HG03354 (cell line): ENCODE measurements at regions not wholly inside any gene's neighbourhood (a gene's known extent, or its start where the extent isn't known, plus 50 kb on each side); places are given as distances from the start of the nearest gene placed in this dataset.

ENCODE experiments used
- ATAC-seq: cut with Tn5 transposase; IDR thresholded peaks from one replicate; pipeline ENCODE4 v1.9.1; 2021; ENCODE audit warnings: mild to moderate bottlenecking; ENCODE audit not compliant: unreplicated experiment, poor library complexity, severe bottlenecking

DNA sequence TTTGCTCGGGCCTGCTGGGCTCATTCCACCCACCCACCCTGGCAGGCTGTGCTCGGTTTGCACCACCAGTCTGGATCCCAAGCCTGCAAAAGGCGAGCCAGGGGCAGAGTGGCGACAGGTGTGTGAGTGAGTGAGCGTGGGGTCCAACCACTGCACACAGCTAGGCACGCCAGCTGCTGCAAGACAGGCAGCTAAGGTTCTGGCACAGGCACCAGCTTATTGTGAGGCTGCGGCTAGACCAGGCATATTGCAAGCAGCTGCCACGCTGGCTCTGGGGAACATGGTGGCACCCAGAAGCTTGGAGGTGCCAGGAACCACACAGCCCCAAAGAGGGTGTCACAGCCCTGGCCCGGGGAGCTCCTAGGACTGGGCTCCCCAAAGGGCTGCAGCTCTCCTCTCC, 205.1 kb downstream of the ANKRD60 start:
- ATAC-seq: no peak

GRCh38 chr20:58022711-58023110, 205.7 kb downstream of the ANKRD60 start:
- ATAC-seq: no peak

DNA sequence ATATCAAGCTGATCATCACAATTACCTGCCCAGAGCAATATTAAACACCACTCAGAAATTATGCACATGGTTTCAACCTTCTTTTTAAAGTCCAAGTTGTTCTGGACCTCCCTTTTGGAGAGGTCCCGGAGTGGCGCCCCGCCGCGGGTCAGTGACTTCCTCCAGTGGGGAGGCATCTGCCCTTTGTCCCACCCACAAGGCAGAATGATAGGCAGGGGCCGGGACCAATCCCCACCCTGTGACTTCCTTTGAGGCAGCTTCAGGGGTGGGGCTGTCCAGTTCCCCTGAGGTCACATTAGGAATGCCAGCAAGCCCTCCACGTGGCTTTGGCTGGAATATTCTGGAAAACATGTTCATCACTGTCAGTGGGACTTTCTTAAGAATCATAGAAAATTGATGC, 207.0 kb downstream of the ANKRD60 start:
- no peak for ATAC-seq

DNA sequence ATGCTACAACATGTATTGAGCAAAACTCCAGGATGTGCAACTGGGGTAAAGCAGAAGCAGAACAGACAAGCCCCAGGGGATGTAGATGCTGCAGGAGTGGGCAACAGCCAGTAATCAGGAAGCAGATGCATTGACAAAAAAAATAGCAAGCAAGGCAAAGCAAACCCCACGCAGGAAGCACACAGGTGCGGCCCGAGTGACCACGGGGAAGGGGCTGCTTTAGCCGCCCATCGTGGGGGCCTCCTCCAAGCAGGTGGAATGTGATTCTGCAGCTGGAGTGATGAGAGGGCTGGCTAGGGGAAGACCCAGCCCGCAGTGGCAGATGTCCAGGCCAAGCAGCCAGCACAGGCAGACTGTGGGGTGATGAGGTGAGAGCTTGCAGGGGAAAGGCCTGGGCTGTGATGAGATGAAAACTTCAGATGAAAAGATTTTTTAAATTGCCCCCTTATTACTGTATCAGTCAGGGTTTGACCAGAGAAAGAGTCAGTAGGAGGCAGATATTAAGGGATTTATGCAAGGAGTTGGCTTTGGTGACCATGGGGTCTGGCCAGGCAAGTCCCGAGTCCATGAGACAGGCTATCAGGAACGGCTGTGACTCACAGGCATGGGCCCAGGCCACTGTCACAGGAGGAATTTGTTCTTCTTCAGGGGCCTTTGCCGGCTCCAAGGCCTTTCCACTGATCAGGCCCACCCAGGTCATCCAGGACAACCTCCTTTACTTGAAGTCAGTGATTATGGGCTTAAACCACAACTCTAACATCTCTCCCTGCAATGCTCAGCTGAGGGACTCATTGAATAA, 207.6 kb downstream of the ANKRD60 start:
- ATAC-seq: no peak

DNA sequence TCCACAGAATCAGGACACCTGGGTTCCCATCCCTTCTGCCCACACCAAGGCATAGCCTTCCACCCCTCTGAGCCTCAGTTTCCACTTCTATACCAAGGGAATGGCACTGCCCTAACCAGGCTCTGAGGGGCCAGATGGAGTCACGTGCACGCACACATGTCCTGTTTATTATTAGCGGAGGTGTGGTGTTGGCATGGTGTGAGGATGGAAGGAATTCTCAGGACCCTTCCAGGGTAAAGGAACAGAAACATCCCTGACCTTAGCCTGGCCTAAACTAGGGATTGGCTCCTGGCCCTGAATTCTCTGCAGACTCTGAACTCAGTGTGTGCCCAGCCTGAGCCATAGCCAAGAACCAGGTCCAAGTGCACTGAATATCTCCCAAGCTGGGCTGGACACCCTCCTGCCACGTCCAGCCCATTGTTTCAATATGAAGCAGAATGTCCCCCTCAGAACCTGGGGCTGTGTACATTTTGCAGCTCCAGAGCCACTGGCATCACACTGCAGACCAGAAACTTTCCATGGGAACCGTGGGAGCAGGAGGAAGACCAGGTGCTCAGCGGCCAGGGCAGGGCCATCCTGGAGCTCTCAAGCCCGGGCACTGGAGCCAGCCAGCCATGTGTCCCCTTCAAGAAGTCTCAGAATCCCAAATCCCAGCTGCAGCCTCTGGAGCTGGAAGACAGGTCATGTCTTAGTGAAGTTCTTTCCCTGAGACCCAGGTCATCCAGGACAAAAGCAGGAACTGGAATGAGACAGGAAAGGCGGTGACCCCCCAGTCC, 208.4 kb downstream of the ANKRD60 start:
- ATAC-seq: no peak

DNA sequence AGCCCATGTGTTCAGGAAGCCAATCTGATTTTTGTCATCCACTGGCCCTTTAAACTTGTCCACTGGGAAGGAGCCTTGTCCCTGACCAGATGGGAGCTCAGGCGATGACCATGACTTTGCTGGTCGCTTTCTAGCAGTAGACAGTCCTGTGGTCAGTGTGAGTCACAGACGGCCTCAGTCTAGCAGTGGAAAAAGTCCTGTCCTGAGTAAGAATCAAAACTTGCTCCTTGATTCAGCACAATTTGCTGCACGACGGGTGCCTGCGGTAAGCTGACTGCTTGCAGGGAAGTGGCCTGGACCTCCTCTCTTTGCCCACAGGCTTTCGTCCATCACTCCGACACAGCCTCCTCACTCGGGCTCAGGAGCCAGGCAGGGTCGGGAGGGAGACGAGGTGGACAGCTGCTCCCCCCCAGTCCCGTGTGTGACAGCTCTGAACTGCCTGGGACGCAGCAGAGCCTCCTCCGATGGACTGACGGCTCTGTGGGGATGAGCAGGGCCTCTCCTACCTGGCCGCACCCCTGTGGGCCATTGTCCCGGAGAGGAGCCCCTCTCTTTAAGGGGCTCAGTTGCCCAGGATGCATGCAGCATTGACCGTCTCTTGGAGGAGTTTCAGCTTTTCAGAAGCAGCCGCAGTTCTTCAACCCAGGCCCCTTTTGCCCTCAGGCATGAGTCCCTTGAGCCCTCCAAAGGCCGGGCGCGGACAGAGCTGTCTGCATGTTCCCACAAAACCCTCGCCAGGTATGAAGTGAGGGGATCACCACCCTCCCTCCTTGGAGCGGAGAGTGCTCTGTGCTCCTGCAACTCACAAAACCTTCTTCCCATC, 209.2 kb downstream of the ANKRD60 start:
- ATAC-seq: no peak

DNA sequence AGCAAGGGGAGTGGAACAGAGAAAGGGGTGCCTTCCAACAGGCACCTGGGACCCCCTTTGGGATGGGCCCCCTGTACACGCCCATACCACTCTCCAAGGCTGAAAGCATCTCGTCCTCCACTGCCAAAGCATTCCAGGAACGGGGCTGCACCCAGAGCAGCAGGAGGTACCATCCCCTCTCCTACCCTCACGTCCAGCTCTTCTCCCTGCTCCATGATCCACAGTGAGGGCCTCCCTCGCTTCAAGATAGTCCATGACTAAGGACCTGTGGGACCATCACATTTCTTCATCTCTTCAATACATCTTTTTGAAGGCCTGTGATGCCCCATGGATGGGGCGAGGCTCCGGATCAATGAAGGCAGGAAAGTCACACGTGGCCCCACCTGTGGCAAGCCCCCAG, 209.9 kb downstream of the ANKRD60 start:
- ATAC-seq: no peak

DNA sequence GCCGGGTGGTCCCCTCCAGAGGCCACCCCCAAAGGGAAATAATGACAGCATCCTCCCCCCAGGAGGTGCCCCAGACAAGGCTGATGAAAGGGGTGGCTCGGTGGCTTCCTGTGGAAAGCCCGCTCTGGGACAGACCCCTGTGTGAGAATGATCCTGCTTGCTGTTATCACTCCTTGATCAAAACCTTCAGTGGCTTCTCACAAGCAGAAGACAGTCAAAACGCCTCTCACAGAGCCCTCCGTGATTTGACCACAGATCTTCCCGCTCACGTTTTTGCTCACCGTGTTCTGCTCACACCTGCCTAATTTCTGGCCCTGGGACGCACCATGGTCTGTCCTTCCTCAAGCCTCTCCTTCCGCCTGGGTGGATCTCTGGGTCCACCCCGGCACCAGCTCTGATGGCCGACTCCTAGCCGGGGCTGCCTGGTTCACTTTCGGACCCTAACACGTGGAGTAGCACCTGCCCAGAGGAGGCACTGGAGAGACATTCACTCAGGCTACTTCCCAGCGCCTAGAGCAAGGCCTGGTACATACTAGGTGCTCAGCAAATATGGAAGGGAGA, 210.4 kb downstream of the ANKRD60 start:
- ATAC-seq: no peak

- no peak for ATAC-seq
These were observed 211.1 kb downstream of the ANKRD60 start for GRCh38 chr20:58017231-58017969.

GRCh38 chr20:58016779-58017178, 211.7 kb downstream of the ANKRD60 start:
- no peak for ATAC-seq

- no peak for ATAC-seq
These were observed 213.7 kb downstream of the ANKRD60 start for GRCh38 chr20:58014628-58015315.

GRCh38 chr20:58012731-58013510, 215.5 kb downstream of the ANKRD60 start:
- no peak for ATAC-seq

DNA sequence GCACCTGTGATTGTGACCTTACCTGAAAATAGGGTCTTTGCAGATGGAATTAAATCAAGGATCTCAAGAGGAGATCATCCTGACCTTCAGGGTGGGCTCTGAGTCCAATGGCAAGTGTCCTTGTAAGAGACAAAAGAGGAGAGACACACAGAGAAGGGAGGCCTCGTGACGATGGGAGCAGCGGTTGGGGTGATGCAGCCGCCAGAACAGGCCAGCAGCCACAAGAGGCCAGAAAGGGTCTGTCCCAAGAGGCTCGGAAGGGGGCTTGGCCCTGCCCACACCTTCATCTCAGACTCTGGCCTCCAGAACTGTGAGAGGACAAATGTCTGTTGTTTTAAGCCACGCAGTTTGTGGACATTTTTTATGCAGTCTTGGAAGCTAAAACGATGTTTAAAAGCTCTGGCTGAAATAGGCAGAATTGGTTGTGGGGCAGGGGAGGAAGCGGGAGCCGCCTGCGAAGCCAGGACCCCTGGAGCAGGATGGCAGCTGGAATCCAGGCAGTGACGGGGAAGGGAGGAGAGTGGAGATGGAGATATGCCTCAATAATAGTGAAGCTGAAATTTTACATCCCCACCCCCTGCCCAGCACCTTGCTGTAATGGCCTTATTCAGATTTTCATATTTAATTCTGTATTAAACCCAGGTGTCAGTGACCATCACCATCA, 216.4 kb downstream of the ANKRD60 start:
- no peak for ATAC-seq

DNA sequence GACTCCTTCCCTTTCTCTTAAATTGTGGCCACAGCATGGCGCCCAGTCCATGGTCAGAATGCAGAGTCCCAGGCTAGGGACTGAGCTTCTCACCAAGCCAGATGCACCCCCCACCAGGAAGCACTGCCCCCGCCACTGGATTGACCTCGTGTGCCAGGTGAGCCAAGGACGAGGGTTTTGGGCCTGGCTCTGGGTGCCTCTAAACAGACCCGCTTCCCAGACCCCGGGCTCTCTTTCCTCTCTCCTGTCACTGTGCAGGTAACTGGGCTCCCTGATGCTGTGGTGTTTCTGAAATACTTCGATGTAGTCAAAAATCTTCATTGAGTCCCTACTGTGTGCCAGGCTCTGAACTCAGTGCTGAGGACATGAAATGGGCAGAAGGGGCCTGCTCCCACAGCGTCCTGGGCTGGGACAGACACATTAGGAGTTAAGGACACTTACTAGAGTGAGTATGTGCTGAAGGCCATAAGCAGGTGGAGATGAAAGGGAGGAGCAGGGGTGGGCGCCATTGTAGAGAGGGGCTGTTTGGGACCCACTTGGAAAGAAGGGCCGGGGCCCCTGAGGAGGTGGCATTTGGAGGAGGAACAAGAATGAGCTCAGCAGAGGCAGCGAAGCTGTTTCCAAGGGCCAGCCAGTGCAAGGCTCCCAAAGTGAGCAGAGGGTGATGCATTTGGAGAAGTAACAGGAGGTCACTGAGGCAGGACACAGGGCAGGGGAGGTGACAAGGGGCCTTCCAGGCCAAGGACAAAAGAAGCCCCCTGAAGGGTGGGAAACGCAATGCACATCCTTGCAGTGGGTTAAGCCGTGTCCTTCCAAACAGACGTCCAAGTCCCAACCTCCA, 217.1 kb downstream of the ANKRD60 start:
- no peak for ATAC-seq

DNA sequence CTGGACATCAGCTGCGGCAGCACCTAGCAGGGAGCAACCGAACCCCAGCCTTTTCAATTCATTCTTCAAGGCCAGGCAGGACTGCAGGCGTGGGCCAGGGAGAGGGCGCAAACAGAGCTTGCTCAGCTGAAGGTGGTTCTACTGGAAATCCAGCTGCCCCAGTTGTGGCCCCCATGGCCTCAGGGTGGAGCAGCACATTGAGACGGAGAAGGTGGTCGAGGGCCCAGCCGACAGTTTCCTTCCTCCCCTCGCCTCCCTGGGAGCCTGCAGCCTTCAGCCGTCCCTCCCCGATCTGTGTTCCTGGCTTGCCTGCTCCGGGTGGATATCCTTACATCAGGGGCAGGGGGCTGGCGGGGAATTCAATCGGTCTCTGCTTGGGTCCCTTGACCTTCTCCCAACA, 217.8 kb downstream of the ANKRD60 start:
- no peak for ATAC-seq

DNA sequence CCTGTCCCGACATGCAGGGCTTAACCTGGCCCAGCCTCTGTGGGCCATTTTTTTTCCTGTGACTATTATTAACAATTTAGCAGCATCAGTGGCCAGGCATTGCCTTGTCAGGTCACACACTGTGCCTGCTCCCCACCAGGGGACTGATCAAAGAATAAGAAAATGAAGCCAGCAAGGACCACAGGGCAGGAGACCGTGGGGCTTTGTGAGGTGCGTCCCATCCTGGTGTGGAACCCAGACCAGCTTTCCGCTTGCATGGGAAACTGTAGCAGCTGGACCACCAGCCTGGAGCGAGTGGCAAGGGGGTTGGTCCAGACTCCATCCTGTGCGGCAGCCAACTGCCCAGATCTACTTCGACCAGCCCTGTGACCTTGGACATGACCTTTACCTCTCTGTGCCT, 218.3 kb downstream of the ANKRD60 start:
- ATAC-seq: no peak

DNA sequence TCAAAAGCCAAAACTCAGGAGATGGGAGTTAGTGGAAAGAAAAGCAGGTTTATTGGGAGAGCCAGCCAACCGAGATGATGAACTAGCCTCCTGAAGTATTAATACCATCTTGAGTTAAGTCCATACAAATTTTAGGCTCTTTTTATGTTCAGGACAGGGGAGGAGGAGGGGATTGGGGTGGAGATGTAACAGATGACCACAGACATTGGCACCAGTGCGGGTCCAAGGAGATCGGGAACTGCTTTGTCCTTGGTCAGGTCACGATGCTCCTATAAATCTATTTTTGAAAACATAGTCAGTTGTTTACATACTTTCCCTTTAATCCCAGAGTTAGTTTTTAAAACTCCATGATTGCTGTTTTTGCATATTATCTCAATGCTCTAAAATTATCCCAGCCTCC, 219.6 kb downstream of the ANKRD60 start:
- no peak for ATAC-seq
